GM12872 (cell line): ENCODE measurements at regions not wholly inside any gene's neighbourhood (a gene's known extent, or its start where the extent isn't known, plus 50 kb on each side); places are given as distances from the start of the nearest gene placed in this dataset.

Experiments
- TF ChIP-seq, protein P1 (sequence below): IDR thresholded peaks from 3 replicates; pipeline ENCODE4 v1.5.1; 2011; ENCODE audit warnings: low read depth, mild to moderate bottlenecking, low read length, moderate library complexity; ENCODE audit not compliant: insufficient read depth

DNA sequence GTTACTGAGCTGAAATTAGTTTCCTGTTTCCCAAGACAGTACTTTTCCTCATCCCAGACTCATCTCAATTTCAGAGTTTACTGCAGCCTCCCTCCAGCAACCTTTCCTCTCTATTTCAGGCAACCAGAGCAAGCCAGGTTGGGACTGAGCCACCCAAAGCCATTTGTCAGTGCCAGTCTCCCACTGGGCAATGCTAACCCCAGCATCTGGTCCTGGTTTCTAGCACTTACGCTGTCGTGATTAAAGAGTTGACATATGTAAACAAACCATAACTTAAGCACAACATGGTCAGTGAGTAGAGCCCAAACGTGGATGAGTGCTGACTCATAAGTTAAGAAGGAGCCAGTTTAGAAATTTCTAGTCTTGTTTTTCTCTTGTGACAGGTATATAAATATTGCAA lies 119.6 kb upstream of the BLID start:
- TF ChIP-seq, protein P1, sequence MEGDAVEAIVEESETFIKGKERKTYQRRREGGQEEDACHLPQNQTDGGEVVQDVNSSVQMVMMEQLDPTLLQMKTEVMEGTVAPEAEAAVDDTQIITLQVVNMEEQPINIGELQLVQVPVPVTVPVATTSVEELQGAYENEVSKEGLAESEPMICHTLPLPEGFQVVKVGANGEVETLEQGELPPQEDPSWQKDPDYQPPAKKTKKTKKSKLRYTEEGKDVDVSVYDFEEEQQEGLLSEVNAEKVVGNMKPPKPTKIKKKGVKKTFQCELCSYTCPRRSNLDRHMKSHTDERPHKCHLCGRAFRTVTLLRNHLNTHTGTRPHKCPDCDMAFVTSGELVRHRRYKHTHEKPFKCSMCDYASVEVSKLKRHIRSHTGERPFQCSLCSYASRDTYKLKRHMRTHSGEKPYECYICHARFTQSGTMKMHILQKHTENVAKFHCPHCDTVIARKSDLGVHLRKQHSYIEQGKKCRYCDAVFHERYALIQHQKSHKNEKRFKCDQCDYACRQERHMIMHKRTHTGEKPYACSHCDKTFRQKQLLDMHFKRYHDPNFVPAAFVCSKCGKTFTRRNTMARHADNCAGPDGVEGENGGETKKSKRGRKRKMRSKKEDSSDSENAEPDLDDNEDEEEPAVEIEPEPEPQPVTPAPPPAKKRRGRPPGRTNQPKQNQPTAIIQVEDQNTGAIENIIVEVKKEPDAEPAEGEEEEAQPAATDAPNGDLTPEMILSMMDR: no peak

DNA sequence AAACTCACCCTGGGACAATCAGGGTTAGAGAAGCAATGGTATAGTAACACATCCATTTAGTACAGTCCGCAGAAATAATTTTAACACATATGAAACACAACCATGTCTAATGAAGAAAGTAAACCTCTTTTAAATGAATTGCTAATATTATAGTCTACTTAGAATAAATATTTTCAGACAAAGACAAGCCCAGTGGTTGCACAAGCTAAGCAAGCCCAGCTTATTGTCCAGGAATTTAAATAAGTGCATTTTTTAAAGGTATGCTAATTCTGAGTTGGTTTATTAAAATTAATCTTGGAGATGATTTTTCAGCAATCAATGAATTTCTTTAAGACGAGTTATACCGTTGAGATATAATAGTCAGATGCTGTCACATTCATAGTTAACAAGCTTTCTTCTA lies 118.8 kb upstream of the BLID start:
- TF ChIP-seq, protein P1: no peak

DNA sequence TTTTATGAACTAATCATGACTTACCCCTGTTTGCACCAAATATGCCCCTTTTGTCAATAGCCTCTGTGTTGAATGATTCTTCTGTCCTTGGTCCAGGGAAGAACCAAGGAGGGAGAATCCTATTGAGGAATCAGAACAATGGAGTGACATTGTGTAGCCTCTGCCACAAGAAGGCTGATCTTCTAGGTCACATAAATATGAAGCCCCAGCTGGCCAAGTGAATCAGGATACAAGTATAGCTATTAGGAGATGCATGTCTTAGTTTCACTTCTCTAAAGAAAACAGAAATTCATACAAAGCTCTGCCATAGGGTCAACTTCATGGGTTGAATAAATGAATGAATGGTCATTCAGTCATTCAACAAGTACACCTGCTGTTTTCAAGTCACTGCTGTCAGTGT lies 118.2 kb upstream of the BLID start:
- TF ChIP-seq, protein P1: no peak

- TF ChIP-seq, protein P1: no peak
Observed at GRCh38 chr11:122232985-122233384, 117.0 kb upstream of the BLID start.

DNA sequence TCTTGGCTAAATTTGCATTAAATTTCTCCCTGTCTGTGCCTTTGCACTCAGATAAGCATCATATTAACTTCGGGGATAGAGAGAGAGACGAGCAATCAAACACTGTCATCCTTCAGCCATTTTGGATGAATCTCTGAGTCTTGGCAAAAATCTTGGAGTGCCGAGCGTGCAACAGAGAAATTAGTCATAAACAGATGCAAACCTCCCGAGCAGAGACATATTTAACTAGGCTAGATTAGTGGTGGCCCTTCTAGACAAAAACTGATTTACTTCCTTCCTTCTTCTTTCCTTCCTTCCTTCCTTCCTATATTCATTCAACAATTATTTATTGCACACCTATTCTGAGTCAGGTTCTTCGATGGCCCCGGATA lies 114.4 kb upstream of the BLID start:
- TF ChIP-seq, protein P1: no peak

GRCh38 chr11:122229481-122230384 lies 113.7 kb upstream of the BLID start:
- TF ChIP-seq, protein P1: no peak

DNA sequence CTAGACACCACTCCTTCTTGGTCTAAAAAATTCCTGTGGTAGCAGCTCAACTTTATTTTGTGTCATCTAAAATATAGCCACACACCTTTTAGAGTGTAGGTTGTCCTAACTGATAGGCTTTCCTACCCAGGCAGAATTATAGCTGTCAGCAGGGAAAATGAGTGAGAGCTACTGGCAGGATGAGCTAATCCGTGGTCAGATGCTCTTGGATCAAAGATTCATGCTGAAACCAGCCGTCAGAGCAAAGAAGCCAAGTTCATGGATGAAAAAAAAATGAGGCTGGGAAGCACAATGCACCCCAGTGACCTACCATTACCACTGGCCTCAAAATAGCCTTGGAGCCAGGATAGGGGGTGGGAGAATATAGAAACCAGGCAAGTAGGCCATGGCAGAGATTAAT lies 113.1 kb upstream of the BLID start:
- TF ChIP-seq, protein P1: no peak
